ENCODE measurements at regions not wholly inside any gene's neighbourhood (a gene's known extent, or its start where the extent isn't known, plus 50 kb on each side); places are given as distances from the start of the nearest gene placed in this dataset.
A peak's percentile ranks its signal among the peaks of the same experiment; 100 is the strongest.

GRCh38 chr18:43482136-43482535 lies 204.8 kb upstream of the SYT4 start:
- no peaks in the 10 kb centered on the region for H3K27me3 ChIP-seq (ENCODE audit: control insufficient read depth in 3 of 3, insufficient read depth in 3 of 3, low read length in 2 of 3)
- no peaks in the 10 kb centered on the region for H3K36me3 ChIP-seq (ENCODE audit: control insufficient read depth in 4 of 4, insufficient read depth in 4 of 4, low read length in 4 of 4)
- 89 to 90% methylated on average over 14 of the region's 14 CpGs for WGBS, 2 donors
- H3K9ac ChIP-seq (ENCODE audit: insufficient read depth in 1 of 2, low read length in 2 of 2), result no peak overlapping the region
- DNase-seq (no peak), ATAC-seq (ENCODE audit: insufficient read depth, low FRiP score) (no peak)
- no peaks in the 10 kb centered on the region for H3K4me1 ChIP-seq (ENCODE audit: control insufficient read depth in 5 of 5, insufficient read depth in 5 of 5, low read length in 5 of 5)
- TF ChIP-seq, protein P1, sequence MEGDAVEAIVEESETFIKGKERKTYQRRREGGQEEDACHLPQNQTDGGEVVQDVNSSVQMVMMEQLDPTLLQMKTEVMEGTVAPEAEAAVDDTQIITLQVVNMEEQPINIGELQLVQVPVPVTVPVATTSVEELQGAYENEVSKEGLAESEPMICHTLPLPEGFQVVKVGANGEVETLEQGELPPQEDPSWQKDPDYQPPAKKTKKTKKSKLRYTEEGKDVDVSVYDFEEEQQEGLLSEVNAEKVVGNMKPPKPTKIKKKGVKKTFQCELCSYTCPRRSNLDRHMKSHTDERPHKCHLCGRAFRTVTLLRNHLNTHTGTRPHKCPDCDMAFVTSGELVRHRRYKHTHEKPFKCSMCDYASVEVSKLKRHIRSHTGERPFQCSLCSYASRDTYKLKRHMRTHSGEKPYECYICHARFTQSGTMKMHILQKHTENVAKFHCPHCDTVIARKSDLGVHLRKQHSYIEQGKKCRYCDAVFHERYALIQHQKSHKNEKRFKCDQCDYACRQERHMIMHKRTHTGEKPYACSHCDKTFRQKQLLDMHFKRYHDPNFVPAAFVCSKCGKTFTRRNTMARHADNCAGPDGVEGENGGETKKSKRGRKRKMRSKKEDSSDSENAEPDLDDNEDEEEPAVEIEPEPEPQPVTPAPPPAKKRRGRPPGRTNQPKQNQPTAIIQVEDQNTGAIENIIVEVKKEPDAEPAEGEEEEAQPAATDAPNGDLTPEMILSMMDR (IDR thresholded peaks at IDR 0.05; ENCODE audit: control extremely low read depth, extremely low read depth), result no peak
- H3K9me3 ChIP-seq (ENCODE audit: control insufficient read depth in 4 of 4, insufficient read depth in 3 of 4, low read length in 3 of 4), result peaks cover 0 to 5% (median 3%) of the 10 kb centered on the region in 4 donors
- no peak overlapping the region for H3K4me3 ChIP-seq
- H3K27ac ChIP-seq (ENCODE audit: low read depth in 1 of 2, low read length in 1 of 2), result no peak overlapping the region

- no peak for DNase-seq
- Histone ChIP-seq H3K9ac (ENCODE audit: insufficient read depth in 1 of 2, low read length in 2 of 2) (no peak overlapping the region), H3K27ac (ENCODE audit: low read depth in 1 of 2, low read length in 1 of 2) (no peak overlapping the region), H3K27me3 (ENCODE audit: control insufficient read depth in 3 of 3, insufficient read depth in 3 of 3, low read length in 2 of 3) (no peaks in the 10 kb centered on the region), H3K4me1 (ENCODE audit: control insufficient read depth in 5 of 5, insufficient read depth in 5 of 5, low read length in 5 of 5) (no peaks in the 10 kb centered on the region), H3K9me3 (ENCODE audit: control insufficient read depth in 4 of 4, insufficient read depth in 3 of 4, low read length in 3 of 4) (peaks cover 0 to 5% (median 3%) of the 10 kb centered on the region in 4 donors), H3K36me3 (ENCODE audit: control insufficient read depth in 4 of 4, insufficient read depth in 4 of 4, low read length in 4 of 4) (no peaks in the 10 kb centered on the region), H3K4me3 (no peak overlapping the region)
- TF ChIP-seq, protein P1 (IDR thresholded peaks at IDR 0.05; ENCODE audit: control extremely low read depth, extremely low read depth), result no peak
- ATAC-seq (ENCODE audit: insufficient read depth, low FRiP score), result no peak
- WGBS, 2 donors, result 87 to 95% methylated on average over 14 of the region's 14 CpGs
These were observed 205.3 kb upstream of the SYT4 start for GRCh38 chr18:43482600-43482999.

- H3K4me1 ChIP-seq (ENCODE audit: control insufficient read depth in 5 of 5, insufficient read depth in 5 of 5, low read length in 5 of 5), result no peaks in the 10 kb centered on the region
- H3K27me3 ChIP-seq (ENCODE audit: control insufficient read depth in 3 of 3, insufficient read depth in 3 of 3, low read length in 2 of 3), result no peaks in the 10 kb centered on the region
- no peak overlapping the region for H3K4me3 ChIP-seq
- DNase-seq (no peak), ATAC-seq (ENCODE audit: insufficient read depth, low FRiP score) (peak; percentile 54)
- H3K9me3 ChIP-seq (ENCODE audit: control insufficient read depth in 4 of 4, insufficient read depth in 3 of 4, low read length in 3 of 4), result peaks cover 0 to 8% (median 3%) of the 10 kb centered on the region in 4 donors
- H3K36me3 ChIP-seq (ENCODE audit: control insufficient read depth in 4 of 4, insufficient read depth in 4 of 4, low read length in 4 of 4), result no peaks in the 10 kb centered on the region
- no peak overlapping the region for H3K9ac ChIP-seq (ENCODE audit: insufficient read depth in 1 of 2, low read length in 2 of 2)
- H3K27ac ChIP-seq (ENCODE audit: low read depth in 1 of 2, low read length in 1 of 2), result no peak overlapping the region
- TF ChIP-seq, protein P1 (IDR thresholded peaks at IDR 0.05; ENCODE audit: control extremely low read depth, extremely low read depth), result no peak
- 83 to 91% methylated on average over 1 of the region's 1 CpG for WGBS, 2 donors
These were observed 207.4 kb upstream of the SYT4 start for GRCh38 chr18:43484710-43485109.

DNA sequence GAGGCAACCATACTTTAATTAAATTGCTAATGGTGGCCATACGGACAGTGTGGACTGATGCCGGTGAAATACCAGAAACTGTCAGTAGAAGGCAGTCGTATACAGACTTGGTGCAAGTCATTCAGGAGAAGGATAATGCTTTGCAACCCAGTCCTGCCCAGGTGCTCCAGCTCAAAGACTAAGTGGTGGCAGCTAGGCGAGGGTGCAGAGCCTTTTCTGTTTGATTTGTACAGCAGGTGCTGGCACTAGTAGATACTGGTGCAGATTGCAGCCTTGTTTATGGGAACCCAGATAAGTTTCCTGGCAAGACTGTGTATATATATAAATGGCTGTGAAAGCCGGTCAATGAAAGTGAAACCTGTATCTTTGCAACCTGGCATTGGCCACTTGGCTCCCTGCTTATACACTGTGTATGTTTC lies 208.3 kb upstream of the SYT4 start:
- Histone ChIP-seq H3K36me3 (ENCODE audit: control insufficient read depth in 4 of 4, insufficient read depth in 4 of 4, low read length in 4 of 4) (no peaks in the 10 kb centered on the region), H3K9ac (ENCODE audit: insufficient read depth in 1 of 2, low read length in 2 of 2) (no peak overlapping the region)
- WGBS, 2 donors, result 85 to 94% methylated on average over 5 of the region's 5 CpGs

More for the DNA sequence above, 208.3 kb upstream of the SYT4 start:
- TF ChIP-seq, protein P1 (IDR thresholded peaks at IDR 0.05; ENCODE audit: control extremely low read depth, extremely low read depth), result no peak
- no peak for DNase-seq
- Histone ChIP-seq H3K4me3 (no peak overlapping the region), H3K27ac (ENCODE audit: low read depth in 1 of 2, low read length in 1 of 2) (no peak overlapping the region), H3K4me1 (ENCODE audit: control insufficient read depth in 5 of 5, insufficient read depth in 5 of 5, low read length in 5 of 5) (no peaks in the 10 kb centered on the region), H3K9me3 (ENCODE audit: control insufficient read depth in 4 of 4, insufficient read depth in 3 of 4, low read length in 3 of 4) (peaks cover 0 to 8% (median 3%) of the 10 kb centered on the region in 4 donors), H3K27me3 (ENCODE audit: control insufficient read depth in 3 of 3, insufficient read depth in 3 of 3, low read length in 2 of 3) (no peaks in the 10 kb centered on the region)
- no peak for ATAC-seq (ENCODE audit: insufficient read depth, low FRiP score)

Data from lung (tissue), 11 donors.